CMK (cell line): ENCODE measurements at regions not wholly inside any gene's neighbourhood (a gene's known extent, or its start where the extent isn't known, plus 50 kb on each side); places are given as distances from the start of the nearest gene placed in this dataset.

Source experiments
- DNase-seq: peaks from one replicate; pipeline ENCODE4 v3.0.0-alpha.2; 2010; ENCODE audit warnings: low read depth

DNA sequence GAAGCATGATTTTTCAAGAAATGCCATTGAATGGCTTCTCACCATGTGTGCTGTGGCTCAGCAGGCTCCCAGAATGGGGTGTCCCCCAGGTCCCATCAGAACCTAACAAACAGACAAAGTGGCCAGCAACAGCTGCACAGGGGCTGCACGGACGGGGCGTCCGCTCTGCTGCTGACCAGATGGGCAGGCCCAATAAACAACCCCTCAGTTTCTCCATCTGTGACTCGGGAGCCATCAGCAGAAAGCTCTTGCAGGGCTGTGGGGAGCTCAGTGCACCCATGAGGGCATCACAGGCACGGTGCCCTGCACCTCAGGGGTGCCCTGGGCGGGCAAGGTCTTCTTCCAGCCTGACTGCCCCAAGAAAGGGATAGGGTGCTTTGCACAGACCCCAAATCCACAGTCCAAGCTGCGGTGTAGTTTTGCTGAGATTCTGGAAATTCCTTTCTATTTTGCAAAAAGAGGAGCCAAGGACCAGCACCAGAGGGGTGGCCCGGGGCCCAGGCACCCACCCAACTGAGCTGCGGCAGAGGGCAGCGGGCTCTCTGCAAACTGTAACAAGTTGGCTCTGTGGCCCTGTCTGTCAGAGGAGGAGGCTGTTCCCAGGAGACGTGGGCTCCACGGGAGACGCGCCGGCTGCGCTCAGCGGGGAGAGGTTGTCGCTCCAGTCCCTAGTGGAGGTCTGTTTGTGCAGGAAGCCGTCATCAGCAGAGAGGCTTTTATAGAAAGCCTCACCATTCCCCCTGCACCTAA lies 138.7 kb upstream of the PPP1R26 start:
- DNase-seq, result no peak

GRCh38 chr9:135341612-135342169 lies 137.9 kb upstream of the PPP1R26 start:
- no peak for DNase-seq

GRCh38 chr9:135342206-135343130 lies 137.1 kb upstream of the PPP1R26 start:
- DNase-seq, result no peak

- DNase-seq, result no peak
Measured at GRCh38 chr9:135343136-135343535, 136.4 kb upstream of the PPP1R26 start.

- DNase-seq, result peak; percentile 42
Measured at GRCh38 chr9:135343837-135344522, 135.6 kb upstream of the PPP1R26 start.

DNA sequence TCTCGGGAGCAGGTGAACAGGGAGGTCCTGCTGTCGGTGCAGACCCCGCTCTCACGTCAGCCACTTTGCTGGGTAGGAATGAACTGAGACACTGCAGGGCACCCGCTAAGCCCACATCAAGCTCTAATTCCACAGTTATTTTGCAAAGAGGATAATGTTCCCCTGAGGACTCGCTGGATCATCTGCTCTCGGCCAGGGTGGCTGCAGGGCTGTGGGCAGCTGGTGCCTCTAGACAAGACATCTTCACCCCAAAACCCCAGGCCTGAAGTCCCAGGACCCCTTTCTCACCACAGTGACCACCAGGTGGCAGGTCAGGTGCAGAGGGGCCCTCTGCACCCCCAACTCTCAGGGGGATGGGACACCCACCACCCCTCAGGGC lies 135.1 kb upstream of the PPP1R26 start:
- no peak for DNase-seq

DNA sequence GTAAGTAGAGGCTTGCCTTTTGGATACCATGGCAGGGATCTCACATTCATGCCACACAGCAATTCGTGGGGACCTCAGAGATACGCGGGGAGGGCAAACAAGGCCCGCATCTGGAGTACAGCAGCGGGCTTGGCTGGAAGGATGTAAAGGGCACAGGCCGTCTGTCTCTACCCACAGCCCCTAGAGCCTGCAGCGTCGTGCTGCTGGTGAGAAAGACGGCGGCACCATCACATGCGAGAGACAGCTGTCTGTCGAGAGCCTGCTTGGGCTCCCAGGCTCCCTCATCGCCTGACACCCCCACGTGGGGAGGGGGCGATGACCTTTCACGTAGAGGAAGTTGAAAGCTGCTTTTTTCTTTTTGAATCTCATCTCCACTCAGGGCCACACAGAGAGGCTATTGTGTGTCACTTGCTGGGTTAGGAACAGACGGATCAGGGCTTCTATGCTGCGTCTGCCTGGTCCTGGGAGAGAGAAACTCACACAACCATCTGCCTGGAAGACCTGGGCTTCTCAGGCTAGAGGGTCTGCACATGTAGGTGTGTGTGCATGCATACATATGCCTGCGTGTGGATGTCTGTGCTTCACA lies 134.6 kb upstream of the PPP1R26 start:
- no peak for DNase-seq

DNA sequence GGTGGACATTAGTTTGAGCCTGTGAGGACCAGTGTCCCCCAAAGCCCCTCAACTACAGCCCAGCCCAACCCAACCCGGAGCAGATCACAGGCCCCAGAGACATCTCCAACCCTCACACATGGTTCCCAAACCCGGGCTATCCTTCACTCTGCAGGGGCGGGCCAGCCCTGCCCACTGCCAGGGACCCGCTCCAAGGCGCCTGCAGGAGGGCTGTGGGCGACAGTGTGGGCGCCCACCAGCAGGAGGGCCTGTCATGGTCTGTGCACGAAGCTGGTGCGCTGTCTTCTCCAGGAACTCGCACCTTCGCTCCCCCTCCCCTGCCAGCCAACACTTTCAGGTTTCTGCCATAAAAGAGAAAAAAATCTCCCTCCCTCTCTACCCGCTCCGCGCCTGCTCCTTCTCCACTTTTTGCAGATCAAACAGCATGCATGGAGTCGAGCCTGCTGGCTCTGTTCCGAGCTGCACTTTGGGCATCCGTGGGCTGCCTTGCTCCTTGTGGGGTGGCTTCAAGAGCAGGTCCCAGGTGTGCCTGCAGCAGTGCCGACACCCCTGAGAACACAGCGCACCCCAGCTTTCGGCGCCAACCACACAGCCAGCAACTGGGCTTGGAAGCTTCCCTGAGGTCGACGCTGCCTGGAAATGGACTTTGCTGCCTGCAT lies 133.7 kb upstream of the PPP1R26 start:
- no peak for DNase-seq

DNA sequence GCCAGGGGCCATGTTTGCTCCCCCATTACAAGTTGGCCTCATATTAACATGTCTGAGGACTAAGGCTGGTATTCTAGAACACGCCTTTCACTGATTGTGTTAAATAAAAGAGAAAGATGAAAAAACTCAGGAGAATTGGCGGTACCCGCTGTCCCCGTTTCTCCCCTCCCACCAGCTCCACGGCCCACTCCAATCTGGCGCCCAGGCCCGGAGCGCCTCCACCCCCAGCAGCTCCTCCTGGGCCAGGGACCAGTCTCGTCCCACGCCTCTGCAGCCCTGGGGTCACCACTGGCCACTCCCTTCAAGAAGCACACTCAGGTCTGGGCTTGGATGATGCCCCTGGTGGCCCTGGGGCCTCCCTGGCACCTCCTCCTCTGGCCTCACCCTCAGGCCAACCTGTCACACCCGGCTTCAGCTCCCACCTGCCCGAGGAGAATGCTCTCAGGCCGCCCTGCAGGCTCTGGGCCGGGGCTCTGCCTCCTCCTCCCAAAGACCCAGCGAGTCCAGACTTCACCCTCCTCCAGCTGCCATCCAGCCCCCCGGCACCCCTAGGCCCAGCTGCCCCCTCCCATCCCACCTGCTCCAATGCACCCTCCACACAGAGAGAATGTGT lies 133.0 kb upstream of the PPP1R26 start:
- no peak for DNase-seq

- no peak for DNase-seq
Measured at GRCh38 chr9:135347461-135347860, 132.1 kb upstream of the PPP1R26 start.

DNA sequence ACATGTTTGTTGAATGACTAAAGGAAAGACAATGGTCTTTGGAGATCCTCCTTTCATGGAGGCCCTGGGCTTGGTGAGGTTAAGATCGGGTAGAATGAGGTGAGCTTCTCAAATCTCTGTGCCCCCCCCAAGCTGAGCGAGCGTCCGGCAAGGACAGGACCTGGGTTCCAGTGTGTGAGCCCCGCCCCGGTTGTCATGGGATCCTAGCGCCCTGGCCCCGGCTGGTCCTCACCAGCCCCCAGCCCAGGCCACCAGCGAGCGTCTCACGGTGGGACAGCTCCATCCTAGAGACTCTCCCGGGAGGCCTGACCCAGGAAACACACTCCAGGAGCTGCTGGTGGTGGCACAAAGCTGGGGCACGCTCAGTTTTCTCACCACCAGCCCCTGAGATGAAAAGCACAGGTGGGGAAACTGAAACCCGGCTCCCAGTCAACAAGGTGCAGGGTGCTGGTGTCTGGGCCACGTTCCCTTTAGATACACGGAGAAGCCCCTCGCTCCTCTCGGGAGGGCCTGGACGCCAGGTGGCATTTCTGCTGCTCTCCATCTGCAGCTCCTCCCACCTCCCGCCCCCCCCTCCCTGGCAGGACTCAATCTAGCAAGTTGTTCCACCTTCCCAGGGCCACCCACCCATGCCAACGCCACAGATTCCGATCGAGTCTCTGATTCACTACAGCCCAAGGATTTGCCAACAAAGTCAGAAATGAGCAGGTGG lies 131.3 kb upstream of the PPP1R26 start:
- no peak for DNase-seq

GRCh38 chr9:135348788-135349150 lies 130.8 kb upstream of the PPP1R26 start:
- DNase-seq, result no peak

DNA sequence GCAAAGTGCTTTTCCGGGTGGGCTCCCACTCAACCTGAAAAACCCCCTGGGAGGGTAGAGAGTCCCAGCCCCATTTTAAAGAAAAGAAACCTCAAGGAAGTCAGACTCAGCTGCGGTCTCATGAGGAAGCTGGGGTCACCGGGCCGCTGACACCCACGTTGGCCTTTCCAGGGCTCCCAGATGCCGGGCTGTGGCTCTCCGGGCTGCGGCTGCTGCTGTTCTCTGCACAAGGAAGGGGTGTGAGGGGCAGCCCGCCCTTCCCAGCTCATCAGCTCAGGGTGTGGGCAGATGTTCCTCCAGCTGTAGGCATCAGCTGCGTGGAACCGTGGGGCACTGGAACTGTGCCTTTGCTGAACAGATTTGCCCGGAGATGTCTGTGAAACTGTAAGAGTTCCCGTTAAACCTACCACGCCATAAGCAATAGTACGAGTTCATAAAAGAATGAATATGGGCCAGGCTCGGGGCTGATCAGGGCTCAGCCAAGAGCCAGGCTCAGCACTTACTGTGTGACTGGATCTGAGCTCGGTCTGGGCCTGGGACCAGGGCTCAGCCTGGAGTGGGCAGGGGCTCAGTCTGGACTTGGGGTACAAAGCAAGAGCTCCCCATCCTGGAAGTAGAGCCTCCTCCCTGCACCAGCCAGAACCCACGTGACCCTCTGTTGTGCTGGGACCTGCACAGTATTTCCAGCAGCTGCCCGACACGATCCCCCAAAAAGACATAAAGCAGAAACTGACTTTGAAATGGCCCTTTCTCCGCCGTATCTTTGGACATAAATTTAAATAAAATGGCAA lies 130.2 kb upstream of the PPP1R26 start:
- no peak for DNase-seq

- no peak for DNase-seq
Measured at GRCh38 chr9:135350003-135350315, 129.6 kb upstream of the PPP1R26 start.

DNA sequence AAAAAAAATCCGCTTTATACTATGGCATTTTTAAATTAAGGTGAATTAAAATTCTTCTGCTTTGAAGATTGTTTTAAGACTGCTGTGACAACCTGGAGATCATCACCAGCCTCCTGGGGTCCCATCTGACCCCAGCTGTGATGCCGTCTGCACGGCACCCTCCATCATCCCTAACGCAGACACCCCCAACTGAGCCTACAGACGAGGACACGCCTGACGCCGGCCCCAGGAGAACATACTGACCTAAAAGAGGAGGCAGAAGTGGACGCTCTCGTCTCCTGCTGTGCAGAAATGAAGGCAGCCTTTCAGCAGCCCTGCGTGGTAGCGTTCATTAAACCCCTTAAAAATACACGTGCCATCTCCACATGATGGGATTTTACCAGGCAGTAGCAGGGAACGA lies 125.6 kb upstream of the PPP1R26 start:
- DNase-seq, result no peak

- DNase-seq, result no peak
Measured at GRCh38 chr9:135355521-135356011, 124.0 kb upstream of the PPP1R26 start.

GRCh38 chr9:135356021-135356420 lies 123.6 kb upstream of the PPP1R26 start:
- DNase-seq, result no peak

- no peak for DNase-seq
Measured at GRCh38 chr9:135356796-135357195, 122.8 kb upstream of the PPP1R26 start.

DNA sequence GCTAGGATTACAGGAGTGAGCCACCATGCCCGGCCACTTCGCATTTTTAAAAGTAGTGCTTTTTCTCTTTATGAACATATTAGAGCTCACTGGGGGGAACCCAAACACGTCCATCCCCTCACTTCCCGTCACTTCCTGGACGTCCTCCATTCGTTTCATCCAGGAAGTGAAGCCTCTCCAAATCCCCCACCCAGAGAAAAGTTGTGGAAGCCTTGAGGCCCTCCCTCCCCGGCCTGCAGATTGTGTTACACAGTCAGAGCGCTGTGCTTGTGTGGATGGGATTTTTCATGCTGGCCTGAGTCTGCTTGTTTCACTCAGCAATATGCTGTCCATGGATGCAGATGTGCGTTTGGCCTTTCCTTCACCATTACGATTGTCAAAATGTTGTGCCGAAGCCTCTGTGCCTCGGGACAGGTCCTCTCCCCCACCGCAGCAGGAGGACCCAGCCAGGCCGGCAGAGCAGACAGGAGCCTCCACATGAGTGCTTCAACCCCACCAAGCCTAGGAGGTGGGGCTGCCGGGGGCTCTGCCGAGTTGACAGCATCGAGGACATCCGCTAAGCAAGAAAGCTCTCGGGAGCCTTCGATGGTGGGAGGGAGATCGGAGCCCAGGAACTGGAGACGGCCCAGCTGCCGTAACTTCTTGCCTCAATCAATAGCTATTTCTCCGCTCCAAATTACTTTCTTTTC lies 121.6 kb upstream of the PPP1R26 start:
- DNase-seq, result no peak
